Astrocyte of the cerebellum (primary cell): ENCODE measurements at regions not wholly inside any gene's neighbourhood (a gene's known extent, or its start where the extent isn't known, plus 50 kb on each side); places are given as distances from the start of the nearest gene placed in this dataset.

Experiments used
- DNase-seq: peaks from one replicate; pipeline ENCODE4 v3.0.0-alpha.2; 2011; ENCODE audit warnings: low read depth
- H3K4me3 ChIP-seq: 2 replicates; pipeline ENCODE4 v1.5.1; 2011; ENCODE audit warnings: mild to moderate bottlenecking, low read depth, low read length, moderate library complexity
- CTCF ChIP-seq: IDR thresholded peaks from 2 replicates; pipeline ENCODE4 v1.5.1; 2012; ENCODE audit warnings: low read length, low read depth, moderate library complexity, mild to moderate bottlenecking; ENCODE audit errors: missing control alignments
- in situ Hi-C: cut with HindIII; loops from 2 replicates; pipeline ENCODE4 v1.10.0; 2017; ENCODE audit warnings: low sequenced_read_pairs

GRCh38 chr7:91645542-91645941 lies 235.0 kb downstream of the MTERF1 start:
- no peak overlapping the region for H3K4me3 ChIP-seq
- no peak for TF ChIP-seq CTCF
- no peak for DNase-seq
- in situ Hi-C loops: no loop called here

GRCh38 chr7:91651986-91652385 lies 228.5 kb downstream of the MTERF1 start:
- in situ Hi-C loops: no loop called here
- H3K4me3 ChIP-seq: no peak overlapping the region
- no peak for TF ChIP-seq CTCF
- no peak for DNase-seq

- no peak overlapping the region for H3K4me3 ChIP-seq
- in situ Hi-C loops: no loop called here
- DNase-seq: no peak
- no peak for TF ChIP-seq CTCF
Measured at GRCh38 chr7:91653286-91653685, 227.2 kb downstream of the MTERF1 start.

- no peak for TF ChIP-seq CTCF
- in situ Hi-C loops: no loop called here
- no peak for DNase-seq
- no peak overlapping the region for H3K4me3 ChIP-seq
Measured at GRCh38 chr7:91655656-91656055, 224.8 kb downstream of the MTERF1 start.

- H3K4me3 ChIP-seq: no peak overlapping the region
- in situ Hi-C loops: no loop called here
- peak; percentile 55 for DNase-seq
- no peak for TF ChIP-seq CTCF
Measured at GRCh38 chr7:91656541-91657482, 223.7 kb downstream of the MTERF1 start.

- TF ChIP-seq CTCF: no peak
- H3K4me3 ChIP-seq: no peak overlapping the region
- peak; percentile 70 for DNase-seq
- in situ Hi-C loops: no loop called here
Measured at GRCh38 chr7:91657483-91658071, 222.9 kb downstream of the MTERF1 start.
